ENCODE measurements at regions not wholly inside any gene's neighbourhood (a gene's known extent, or its start where the extent isn't known, plus 50 kb on each side); places are given as distances from the start of the nearest gene placed in this dataset.

DNA sequence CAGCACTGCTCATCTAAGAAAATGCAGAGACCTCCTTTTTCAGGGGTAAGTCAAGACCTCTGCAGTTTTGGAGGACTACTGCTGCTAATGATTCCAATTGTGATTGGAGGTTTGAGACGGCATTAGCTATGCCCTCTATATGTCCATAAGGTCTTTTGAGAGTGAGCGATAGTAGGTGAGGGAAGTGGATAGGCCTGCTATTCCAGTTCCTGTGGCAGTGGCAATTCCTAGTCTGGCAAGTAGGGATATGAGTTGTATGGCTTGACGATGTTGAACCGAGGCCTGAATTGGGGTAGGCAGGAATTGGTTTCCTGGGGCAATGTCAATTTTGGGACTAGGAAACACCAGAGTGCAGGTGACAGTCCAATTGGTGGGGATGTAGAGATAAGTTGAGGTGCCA lies 913.1 kb upstream of the SLITRK5 start:
- Histone ChIP-seq H2AFZ (ENCODE audit: low read length) (no peak overlapping the region), H3K36me3 (ENCODE audit: insufficient read depth, low read length) (no peaks in the 10 kb centered on the region)

DNA sequence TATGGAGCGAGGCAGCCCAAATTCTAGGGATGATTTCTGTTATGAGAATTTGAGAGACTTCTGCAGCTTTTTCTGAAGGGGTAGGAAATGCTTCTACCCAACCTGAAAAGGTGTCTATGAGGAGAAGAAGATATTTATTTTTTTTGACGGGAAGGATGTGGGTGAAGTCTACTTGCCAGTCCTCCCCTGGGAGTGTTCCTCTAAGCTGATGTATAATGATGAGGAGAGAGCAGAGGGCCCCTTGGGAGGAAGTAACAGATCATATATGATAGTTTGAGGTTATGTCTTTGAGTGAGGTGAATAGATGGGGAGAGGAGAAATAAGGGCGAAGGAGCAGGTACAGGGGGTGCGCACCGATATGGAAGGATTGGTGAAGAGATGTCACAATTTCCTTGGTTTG lies 910.6 kb upstream of the SLITRK5 start:
- Histone ChIP-seq H3K9me2 (ENCODE audit: low read depth, low read length) (no peaks in the 10 kb centered on the region), H3K36me3 (ENCODE audit: insufficient read depth, low read length) (no peaks in the 10 kb centered on the region), H3K4me1 (ENCODE audit: insufficient read depth, low read length, severe bottlenecking) (peaks cover 48% of the 10 kb centered on the region), H3F3A (ENCODE audit: insufficient read depth, low read length) (no peaks in the 10 kb centered on the region), H3K9me3 (ENCODE audit: low read length) (no peaks in the 10 kb centered on the region), H3K9ac (ENCODE audit: low read length) (no peak overlapping the region), H3K4me3 (ENCODE audit: low read depth, low read length, poor library complexity, severe bottlenecking) (no peak overlapping the region), H3K27ac (ENCODE audit: low read depth, low read length, poor library complexity, severe bottlenecking) (no peak overlapping the region), H3K79me2 (ENCODE audit: insufficient read depth, low read length) (no peaks in the 10 kb centered on the region), H2AFZ (ENCODE audit: low read length) (no peak overlapping the region), H4K20me1 (ENCODE audit: insufficient read depth, low read length) (no peaks in the 10 kb centered on the region), H3K4me2 (ENCODE audit: low read length) (no peak overlapping the region), H3K27me3 (ENCODE audit: insufficient read depth, low read length) (no peaks in the 10 kb centered on the region)
- TF ChIP-seq, protein P1, sequence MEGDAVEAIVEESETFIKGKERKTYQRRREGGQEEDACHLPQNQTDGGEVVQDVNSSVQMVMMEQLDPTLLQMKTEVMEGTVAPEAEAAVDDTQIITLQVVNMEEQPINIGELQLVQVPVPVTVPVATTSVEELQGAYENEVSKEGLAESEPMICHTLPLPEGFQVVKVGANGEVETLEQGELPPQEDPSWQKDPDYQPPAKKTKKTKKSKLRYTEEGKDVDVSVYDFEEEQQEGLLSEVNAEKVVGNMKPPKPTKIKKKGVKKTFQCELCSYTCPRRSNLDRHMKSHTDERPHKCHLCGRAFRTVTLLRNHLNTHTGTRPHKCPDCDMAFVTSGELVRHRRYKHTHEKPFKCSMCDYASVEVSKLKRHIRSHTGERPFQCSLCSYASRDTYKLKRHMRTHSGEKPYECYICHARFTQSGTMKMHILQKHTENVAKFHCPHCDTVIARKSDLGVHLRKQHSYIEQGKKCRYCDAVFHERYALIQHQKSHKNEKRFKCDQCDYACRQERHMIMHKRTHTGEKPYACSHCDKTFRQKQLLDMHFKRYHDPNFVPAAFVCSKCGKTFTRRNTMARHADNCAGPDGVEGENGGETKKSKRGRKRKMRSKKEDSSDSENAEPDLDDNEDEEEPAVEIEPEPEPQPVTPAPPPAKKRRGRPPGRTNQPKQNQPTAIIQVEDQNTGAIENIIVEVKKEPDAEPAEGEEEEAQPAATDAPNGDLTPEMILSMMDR (IDR thresholded peaks at IDR 0.05; ENCODE audit: low read length), result no peak
- no peak for TF ChIP-seq EZH2 (IDR thresholded peaks at IDR 0.05; ENCODE audit: borderline replicate concordance, low read length)

More for the DNA sequence above, 913.1 kb upstream of the SLITRK5 start:
- H4K20me1 ChIP-seq (ENCODE audit: insufficient read depth, low read length), result no peaks in the 10 kb centered on the region
- H3K4me2 ChIP-seq (ENCODE audit: low read length), result no peak overlapping the region; the same call in 1 of the 2 replicates
- peak overlapping the region; percentile 83 for H3K27ac ChIP-seq (ENCODE audit: low read depth, low read length, poor library complexity, severe bottlenecking)
- TF ChIP-seq, protein P1 (IDR thresholded peaks at IDR 0.05; ENCODE audit: low read length), result no peak
- TF ChIP-seq EZH2 (IDR thresholded peaks at IDR 0.05; ENCODE audit: borderline replicate concordance, low read length), result no peak
- H3F3A ChIP-seq (ENCODE audit: insufficient read depth, low read length), result no peaks in the 10 kb centered on the region
- no peaks in the 10 kb centered on the region for H3K27me3 ChIP-seq (ENCODE audit: insufficient read depth, low read length)
- no peak overlapping the region for H3K9ac ChIP-seq (ENCODE audit: low read length)
- no peaks in the 10 kb centered on the region for H3K9me3 ChIP-seq (ENCODE audit: low read length)
- peaks cover 41% of the 10 kb centered on the region for H3K4me1 ChIP-seq (ENCODE audit: insufficient read depth, low read length, severe bottlenecking)
- no peak overlapping the region for H3K4me3 ChIP-seq (ENCODE audit: low read depth, low read length, poor library complexity, severe bottlenecking)
- H3K9me2 ChIP-seq (ENCODE audit: low read depth, low read length), result no peaks in the 10 kb centered on the region
- H3K79me2 ChIP-seq (ENCODE audit: insufficient read depth, low read length), result no peaks in the 10 kb centered on the region

DNA sequence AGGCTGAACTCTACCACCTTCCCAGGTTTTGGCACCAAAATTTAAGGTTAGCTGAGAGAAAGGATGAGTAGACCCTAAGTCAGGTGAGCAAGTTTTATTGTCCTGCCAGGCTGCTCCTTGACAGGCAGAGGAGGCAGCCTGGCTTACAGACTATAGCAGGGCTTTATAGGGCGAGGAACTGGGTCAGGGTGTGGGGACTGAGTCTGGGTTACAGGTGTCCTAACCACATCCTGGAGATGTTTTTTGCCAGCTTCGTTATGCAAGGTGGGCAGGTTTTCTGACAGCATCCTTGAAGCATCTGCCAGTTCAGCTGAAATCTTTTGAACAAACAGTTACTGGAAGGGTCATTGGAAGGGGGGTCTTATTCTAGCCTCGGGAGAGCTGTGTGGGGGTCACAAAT lies 905.7 kb upstream of the SLITRK5 start:
- no peak overlapping the region for H3K4me2 ChIP-seq (ENCODE audit: low read length)
- no peaks in the 10 kb centered on the region for H3K79me2 ChIP-seq (ENCODE audit: insufficient read depth, low read length)
- no peak overlapping the region for H3K9ac ChIP-seq (ENCODE audit: low read length)
- no peaks in the 10 kb centered on the region for H3K9me2 ChIP-seq (ENCODE audit: low read depth, low read length)
- H3K9me3 ChIP-seq (ENCODE audit: low read length), result no peaks in the 10 kb centered on the region
- H2AFZ ChIP-seq (ENCODE audit: low read length), result no peak overlapping the region
- no peak overlapping the region for H3K4me3 ChIP-seq (ENCODE audit: low read depth, low read length, poor library complexity, severe bottlenecking)
- peak overlapping the region; percentile 74 for H3K27ac ChIP-seq (ENCODE audit: low read depth, low read length, poor library complexity, severe bottlenecking)
- H3K27me3 ChIP-seq (ENCODE audit: insufficient read depth, low read length), result no peaks in the 10 kb centered on the region
- no peaks in the 10 kb centered on the region for H3K36me3 ChIP-seq (ENCODE audit: insufficient read depth, low read length)
- peaks cover 25% of the 10 kb centered on the region for H3K4me1 ChIP-seq (ENCODE audit: insufficient read depth, low read length, severe bottlenecking)
- no peak for TF ChIP-seq EZH2 (IDR thresholded peaks at IDR 0.05; ENCODE audit: borderline replicate concordance, low read length)
- TF ChIP-seq, protein P1 (IDR thresholded peaks at IDR 0.05; ENCODE audit: low read length), result no peak
- H4K20me1 ChIP-seq (ENCODE audit: insufficient read depth, low read length), result no peaks in the 10 kb centered on the region
- H3F3A ChIP-seq (ENCODE audit: insufficient read depth, low read length), result no peaks in the 10 kb centered on the region

Measured in OCI-LY1 (cell line).